Duodenal mucosa (tissue), 2 donors: ENCODE measurements at regions not wholly inside any gene's neighbourhood (a gene's known extent, or its start where the extent isn't known, plus 50 kb on each side); places are given as distances from the start of the nearest gene placed in this dataset.

ENCODE experiments used
- H3K27ac ChIP-seq: one replicate; pipeline ENCODE4 v1.7.0; 2013; ENCODE audit warnings: low read depth, low read length
- H3K27me3 ChIP-seq, 2 donors: one replicate each; pipeline ENCODE4 v1.7.0; 2013; ENCODE audit warnings: low read length in 2 of 2, control low read depth in 1 of 2; ENCODE audit not compliant: insufficient read depth in 2 of 2, control insufficient read depth in 1 of 2
- H3K36me3 ChIP-seq, 2 donors: one replicate each; pipeline ENCODE4 v1.7.0; 2013; ENCODE audit warnings: low read length in 2 of 2, control low read depth in 1 of 2; ENCODE audit not compliant: insufficient read depth in 2 of 2, control insufficient read depth in 1 of 2
- H3K4me1 ChIP-seq, 2 donors: one replicate each; pipeline ENCODE4 v1.7.0; 2013; ENCODE audit warnings: low read length in 2 of 2, control low read depth in 1 of 2; ENCODE audit not compliant: insufficient read depth in 2 of 2, control insufficient read depth in 1 of 2
- H3K4me3 ChIP-seq, 2 donors: one replicate each; pipeline ENCODE4 v1.7.0; 2013; ENCODE audit warnings: low read length in 2 of 2, low read depth in 1 of 2
- H3K9ac ChIP-seq, 2 donors: one replicate each; pipeline ENCODE4 v1.7.0; 2013; ENCODE audit warnings: low read length in 2 of 2, low read depth in 1 of 2
- H3K9me3 ChIP-seq, 2 donors: one replicate each; pipeline ENCODE4 v1.7.0; 2013; ENCODE audit warnings: low read length in 2 of 2, control low read depth in 1 of 2; ENCODE audit not compliant: control insufficient read depth in 1 of 2

- Histone ChIP-seq H3K9ac (peak overlapping the region in 1 of 2 donors; percentile 13), H3K9me3 (no peaks in the 10 kb centered on the region), H3K36me3 (no peaks in the 10 kb centered on the region), H3K27me3 (no peaks in the 10 kb centered on the region), H3K4me1 (peaks cover 43 to 51% of the 10 kb centered on the region in 2 donors), H3K27ac (no peak overlapping the region), H3K4me3 (no peak overlapping the region)
These were observed 134.8 kb upstream of the NCK2 start for GRCh38 chr2:105609746-105610402.

GRCh38 chr2:105607920-105608504 is 136.7 kb upstream of the NCK2 start:
- Histone ChIP-seq H3K27ac (no peak overlapping the region), H3K36me3 (no peaks in the 10 kb centered on the region), H3K4me1 (peaks cover 42 to 46% of the 10 kb centered on the region in 2 donors), H3K9ac (no peak overlapping the region), H3K4me3 (no peak overlapping the region), H3K9me3 (no peaks in the 10 kb centered on the region), H3K27me3 (no peaks in the 10 kb centered on the region)

GRCh38 chr2:105606081-105606480 is 138.6 kb upstream of the NCK2 start:
- no peaks in the 10 kb centered on the region for H3K9me3 ChIP-seq
- peaks cover 31 to 32% of the 10 kb centered on the region in 2 donors for H3K4me1 ChIP-seq
- no peak overlapping the region for H3K27ac ChIP-seq

GRCh38 chr2:105604938-105605337 is 139.8 kb upstream of the NCK2 start:
- Histone ChIP-seq H3K36me3 (no peaks in the 10 kb centered on the region), H3K9me3 (no peaks in the 10 kb centered on the region), H3K27me3 (no peaks in the 10 kb centered on the region), H3K4me1 (peaks cover 24 to 26% of the 10 kb centered on the region in 2 donors), H3K27ac (no peak overlapping the region), H3K9ac (no peak overlapping the region), H3K4me3 (no peak overlapping the region)

More at GRCh38 chr2:105606081-105606480, 138.6 kb upstream of the NCK2 start:
- Histone ChIP-seq H3K9ac (no peak overlapping the region), H3K4me3 (no peak overlapping the region), H3K27me3 (no peaks in the 10 kb centered on the region), H3K36me3 (no peaks in the 10 kb centered on the region)

DNA sequence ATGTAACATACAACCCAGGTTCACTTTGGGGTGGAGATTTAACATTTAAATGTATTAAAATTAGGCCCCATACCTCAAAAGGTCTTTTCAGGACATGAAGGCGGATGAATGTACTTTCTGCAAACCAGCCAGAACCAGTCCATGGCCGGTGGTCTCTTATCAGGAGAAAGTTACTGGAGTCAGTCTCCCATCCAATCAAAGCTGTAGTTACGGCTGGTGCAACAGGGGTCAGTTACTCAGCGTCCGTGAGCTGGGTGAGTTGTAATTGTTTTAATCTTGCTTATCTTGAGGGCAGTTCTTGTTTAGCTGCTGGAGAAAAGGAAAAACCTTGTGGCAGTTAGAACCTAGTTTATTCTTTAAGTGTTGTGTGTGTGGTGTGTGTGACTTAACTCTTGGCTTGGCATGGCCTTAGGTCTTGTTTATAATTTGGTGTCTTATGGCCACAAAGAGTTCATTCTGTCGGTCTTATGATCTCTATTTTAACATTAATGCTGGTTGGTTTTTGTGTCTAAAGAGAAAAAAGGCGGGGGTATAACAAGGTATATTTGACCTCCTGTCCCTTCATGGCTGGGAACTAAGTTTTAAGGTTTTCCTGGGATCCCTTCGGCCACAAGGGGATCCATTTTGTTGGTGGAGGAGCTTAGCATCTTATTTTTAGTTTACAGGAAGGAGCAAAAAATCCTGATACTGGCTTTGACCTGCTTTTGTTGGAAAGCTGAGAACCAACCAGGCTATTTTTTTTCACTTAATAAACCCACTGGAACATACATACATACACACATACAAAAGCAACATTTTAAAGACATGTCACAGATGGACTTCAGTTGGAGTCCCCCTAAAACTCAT is 143.5 kb upstream of the NCK2 start:
- Histone ChIP-seq H3K27ac (no peak overlapping the region), H3K4me1 (peaks cover 9 to 11% of the 10 kb centered on the region in 2 donors), H3K4me3 (no peak overlapping the region), H3K36me3 (no peaks in the 10 kb centered on the region), H3K9me3 (no peaks in the 10 kb centered on the region), H3K27me3 (no peaks in the 10 kb centered on the region), H3K9ac (no peak overlapping the region)

- H3K36me3 ChIP-seq = no peaks in the 10 kb centered on the region
- H3K4me3 ChIP-seq = no peak overlapping the region
- peaks cover 9 to 11% of the 10 kb centered on the region in 2 donors for H3K4me1 ChIP-seq
- H3K9me3 ChIP-seq = no peaks in the 10 kb centered on the region
- H3K27ac ChIP-seq = no peak overlapping the region
- H3K9ac ChIP-seq = no peak overlapping the region
- H3K27me3 ChIP-seq = no peaks in the 10 kb centered on the region
These were observed 144.1 kb upstream of the NCK2 start for GRCh38 chr2:105600602-105600948.

GRCh38 chr2:105600037-105600442 is 144.7 kb upstream of the NCK2 start:
- Histone ChIP-seq H3K4me3 (no peak overlapping the region), H3K36me3 (no peaks in the 10 kb centered on the region), H3K27ac (no peak overlapping the region), H3K9me3 (no peaks in the 10 kb centered on the region), H3K9ac (no peak overlapping the region), H3K4me1 (peaks cover 9 to 11% of the 10 kb centered on the region in 2 donors), H3K27me3 (no peaks in the 10 kb centered on the region)

DNA sequence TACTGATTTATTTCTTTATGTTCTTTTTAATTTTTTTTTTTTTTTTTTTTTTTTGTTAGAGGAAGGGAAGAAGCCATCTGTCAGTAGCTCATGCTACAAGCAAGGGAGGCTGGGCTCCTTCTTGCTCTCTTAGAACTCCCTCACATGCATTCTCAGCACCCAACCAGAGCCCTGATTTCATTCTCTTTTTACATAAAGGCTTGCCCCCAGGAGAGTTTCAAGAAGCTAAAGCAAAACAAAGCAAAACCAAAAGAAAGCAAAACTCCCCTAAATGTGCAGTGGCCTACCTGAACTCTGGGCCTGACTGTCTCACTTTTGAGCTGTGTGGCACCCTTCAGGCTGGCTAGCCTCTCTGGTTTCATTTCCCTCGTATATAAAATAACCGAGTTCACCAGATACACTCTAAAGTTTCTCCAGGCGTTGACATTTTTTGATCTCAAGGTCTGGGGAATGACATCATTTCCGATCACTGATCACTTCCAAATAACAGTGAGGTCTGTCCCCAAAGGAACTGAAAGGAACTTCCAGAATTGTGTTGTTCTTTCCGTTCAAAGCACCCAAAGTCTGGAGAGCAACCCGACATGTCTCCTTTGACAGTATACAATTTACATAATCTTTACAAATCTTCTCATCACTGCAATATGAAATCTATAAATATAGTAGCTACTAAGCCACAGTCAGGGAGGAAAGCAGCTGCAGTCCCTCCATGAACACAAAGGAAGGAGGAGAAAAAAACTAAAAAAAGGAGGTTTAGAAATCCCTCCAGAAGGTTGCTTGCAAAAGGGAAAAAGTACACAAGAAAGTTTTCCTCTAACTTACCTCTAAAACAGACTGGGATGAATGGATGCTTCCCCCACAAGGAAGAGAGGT is 145.6 kb upstream of the NCK2 start:
- H3K36me3 ChIP-seq = no peaks in the 10 kb centered on the region
- H3K27ac ChIP-seq = no peak overlapping the region
- no peak overlapping the region for H3K4me3 ChIP-seq
- no peak overlapping the region for H3K9ac ChIP-seq
- H3K27me3 ChIP-seq = no peaks in the 10 kb centered on the region
- peaks cover 9 to 11% of the 10 kb centered on the region in 2 donors for H3K4me1 ChIP-seq
- no peaks in the 10 kb centered on the region for H3K9me3 ChIP-seq

- no peak overlapping the region for H3K4me3 ChIP-seq
- no peaks in the 10 kb centered on the region for H3K9me3 ChIP-seq
- H3K27ac ChIP-seq = no peak overlapping the region
- peaks cover 9 to 11% of the 10 kb centered on the region in 2 donors for H3K4me1 ChIP-seq
- no peaks in the 10 kb centered on the region for H3K36me3 ChIP-seq
- no peak overlapping the region for H3K9ac ChIP-seq
- H3K27me3 ChIP-seq = no peaks in the 10 kb centered on the region
These were observed 146.6 kb upstream of the NCK2 start for GRCh38 chr2:105597806-105598803.
